Activated CD4-positive, alpha-beta T cell treated with anti-CD3 and anti-CD28 coated beads, Interleukin-10, Interleukin-2, amounts not matched to agents 100 ng/mL and 50 ng/mL, durations not matched to agents 16 hours and 8 hours (primary cell): ENCODE measurements at regions not wholly inside any gene's neighbourhood (a gene's known extent, or its start where the extent isn't known, plus 50 kb on each side); places are given as distances from the start of the nearest gene placed in this dataset.
"Not testable (repeated sequence)": the region's sequence is repeated elsewhere in the genome, so short reads cannot be mapped to it uniquely, and the experiment has no call there.

ENCODE experiments used
- DNase-seq: peaks from one replicate; pipeline ENCODE4 v3.0.0-alpha.2; 2020

DNA sequence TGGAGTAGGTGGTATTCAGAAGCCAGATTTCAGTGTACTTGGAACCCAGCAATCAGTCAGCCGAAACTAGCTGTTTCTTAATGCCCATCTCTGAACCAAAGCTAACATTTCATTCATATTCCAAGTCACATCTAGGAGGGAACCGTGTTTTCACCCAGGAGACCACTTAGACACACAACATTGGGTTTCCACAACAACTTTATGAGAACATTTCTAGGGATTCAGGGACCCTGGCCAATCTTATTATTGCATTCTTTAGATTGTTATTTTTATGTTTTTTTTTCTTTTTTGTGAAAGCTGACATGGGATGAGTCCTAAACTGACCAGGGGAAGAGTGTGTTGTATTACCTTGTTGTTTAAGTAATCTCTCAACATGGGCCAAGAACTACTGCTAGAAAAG, 72.5 kb upstream of the KIAA0040 start:
- DNase-seq: no peak

DNA sequence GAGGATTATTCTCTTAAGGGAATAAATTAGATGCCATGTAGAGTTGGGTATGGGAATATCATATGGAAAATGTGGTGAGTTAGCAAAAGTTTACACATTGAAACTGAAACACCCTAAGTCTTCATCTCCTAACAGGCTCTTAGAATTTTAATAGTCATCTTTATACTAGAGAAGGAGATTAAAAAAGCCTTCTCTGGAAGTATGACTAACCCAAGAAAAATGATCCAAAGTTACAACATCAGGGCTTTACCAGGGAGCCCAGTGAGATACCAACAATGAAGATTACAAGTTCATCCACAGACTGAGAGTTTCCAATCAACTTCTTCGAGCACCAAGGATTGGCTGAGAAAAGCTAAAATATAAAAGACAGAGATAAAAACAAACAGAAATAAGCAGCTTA, 70.0 kb upstream of the KIAA0040 start:
- no peak for DNase-seq

DNA sequence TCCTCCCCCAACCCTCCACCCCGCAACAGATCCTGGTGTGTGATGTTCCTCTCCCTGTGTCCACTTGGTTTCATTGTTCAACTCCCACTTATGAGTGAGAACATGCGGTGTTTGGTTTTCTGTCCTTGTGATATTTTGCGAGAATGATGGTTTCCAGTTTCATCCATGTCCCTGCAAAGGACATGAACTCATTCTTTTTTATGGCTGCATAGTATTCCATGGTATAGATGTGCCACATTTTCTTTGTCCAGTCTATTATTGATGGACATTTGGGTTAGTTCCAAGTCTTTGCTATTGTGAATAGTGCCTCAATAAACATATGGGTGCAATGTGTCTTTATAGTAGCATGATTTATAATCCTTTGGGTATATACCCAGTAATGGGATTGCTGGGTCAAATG, 63.7 kb upstream of the KIAA0040 start:
- DNase-seq: not testable (repeated sequence)

DNA sequence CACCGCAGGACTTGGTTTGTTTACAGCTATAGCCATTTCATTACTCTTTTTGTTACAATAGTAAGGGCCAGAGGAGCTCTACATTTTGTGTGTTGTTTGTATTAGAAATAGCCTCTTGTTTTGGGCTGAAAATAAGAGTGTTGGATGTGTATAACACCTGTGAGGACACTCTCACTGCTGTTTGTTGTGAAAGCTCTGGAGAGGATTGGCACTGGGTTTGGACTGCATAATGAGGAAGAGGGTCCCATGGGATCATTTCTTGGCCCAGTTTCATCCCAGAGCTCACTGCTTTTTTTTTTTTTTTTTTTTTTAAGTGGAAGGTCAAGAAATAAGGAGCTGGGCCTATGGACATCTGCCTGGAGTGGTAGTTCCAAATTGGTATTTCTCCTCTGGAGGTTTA, 61.6 kb upstream of the KIAA0040 start:
- no peak for DNase-seq

GRCh38 chr1:175252561-175252960, 60.0 kb upstream of the KIAA0040 start:
- DNase-seq: peak; percentile 6

- no peak for DNase-seq
These were observed 57.5 kb upstream of the KIAA0040 start for GRCh38 chr1:175250027-175250426.

- not testable (repeated sequence) for DNase-seq
These were observed 55.5 kb upstream of the KIAA0040 start for GRCh38 chr1:175248036-175248435.

- not testable (repeated sequence) for DNase-seq
These were observed 54.5 kb upstream of the KIAA0040 start for GRCh38 chr1:175247056-175247455.

- DNase-seq: no peak
These were observed 52.7 kb upstream of the KIAA0040 start for GRCh38 chr1:175245324-175245723.

DNA sequence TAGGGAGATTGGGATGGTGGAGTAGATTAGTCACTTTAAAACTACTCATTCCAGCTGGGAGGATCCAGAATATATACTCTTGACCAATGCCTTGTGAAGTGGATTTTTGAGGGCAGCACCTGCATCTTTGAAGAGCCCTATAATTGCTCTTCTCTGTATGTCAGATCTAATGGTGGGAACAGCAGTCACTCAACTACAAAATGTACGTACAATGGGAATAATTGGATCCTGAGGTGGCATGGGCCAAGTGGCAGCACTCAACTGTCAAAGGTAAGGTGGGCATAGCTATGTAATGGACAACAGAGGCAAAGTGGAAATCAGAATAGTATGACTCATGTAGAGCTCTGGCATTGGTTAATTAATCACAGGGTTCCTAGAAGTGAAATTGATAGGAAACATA, 51.6 kb upstream of the KIAA0040 start:
- no peak for DNase-seq
